KMS-11 (cell line): ENCODE measurements at regions not wholly inside any gene's neighbourhood (a gene's known extent, or its start where the extent isn't known, plus 50 kb on each side); places are given as distances from the start of the nearest gene placed in this dataset.

Experiments
- H2AFZ ChIP-seq: fragments of 200-600 bp; sonication (generic); 2 replicates; pipeline ENCODE4 v1.6.1; 2016; ENCODE audit warnings: antibody characterized with exemption, mixed run types, low read depth
- H3K27ac ChIP-seq: fragments of 200-600 bp; sonication (generic); 2 replicates; pipeline ENCODE4 v1.6.1; 2016; ENCODE audit warnings: mild to moderate bottlenecking, mixed run types
- H3K27me3 ChIP-seq: fragments of 200-600 bp; sonication (generic); 2 replicates; pipeline ENCODE4 v1.6.1; 2017; ENCODE audit warnings: mild to moderate bottlenecking, low read depth, mixed run types, moderate library complexity; ENCODE audit not compliant: insufficient read depth
- H3K36me3 ChIP-seq: fragments of 200-600 bp; sonication (generic); 2 replicates; pipeline ENCODE4 v1.6.1; 2017; ENCODE audit warnings: mild to moderate bottlenecking, mixed run types; ENCODE audit not compliant: insufficient read depth
- H3K4me1 ChIP-seq: fragments of 200-600 bp; sonication (generic); 2 replicates; pipeline ENCODE4 v1.6.1; 2016; ENCODE audit warnings: mild to moderate bottlenecking, low read depth, mixed run types; ENCODE audit not compliant: poor library complexity, severe bottlenecking
- H3K4me2 ChIP-seq: fragments of 200-600 bp; sonication (generic); 2 replicates; pipeline ENCODE4 v1.7.0; 2016; ENCODE audit warnings: mild to moderate bottlenecking, mixed run types
- H3K4me3 ChIP-seq: fragments of 200-600 bp; sonication (generic); IDR thresholded peaks from 2 replicates; pipeline ENCODE4 v1.6.1; 2017; ENCODE audit warnings: low read depth, low read length, mixed read lengths; ENCODE audit not compliant: insufficient read depth
- H3K79me2 ChIP-seq: fragments of 200-600 bp; sonication (generic); 2 replicates; pipeline ENCODE4 v1.6.1; 2016; ENCODE audit warnings: low read depth, mixed run types; ENCODE audit not compliant: insufficient read depth
- H3K9ac ChIP-seq: fragments of 200-600 bp; sonication (generic); 2 replicates; pipeline ENCODE4 v1.6.1; 2016; ENCODE audit warnings: mild to moderate bottlenecking, mixed run types
- H4K20me1 ChIP-seq: fragments of 200-600 bp; sonication (generic); 2 replicates; pipeline ENCODE4 v1.6.1; 2016; ENCODE audit warnings: mild to moderate bottlenecking, mixed run types; ENCODE audit not compliant: insufficient read depth
- CTCF ChIP-seq: fragments of 200-600 bp; sonication (generic); conservative IDR thresholded peaks from 2 replicates; pipeline ENCODE4 v1.6.1; 2017; ENCODE audit warnings: low read depth, mild to moderate bottlenecking, antibody characterized with exemption, low read length, moderate library complexity, mixed read lengths

GRCh38 chr3:104316118-104316517 lies 1050.6 kb upstream of the ALCAM start:
- Histone ChIP-seq H2AFZ (no peak overlapping the region), H3K36me3 (no peaks in the 10 kb centered on the region)
- no peak for TF ChIP-seq CTCF

DNA sequence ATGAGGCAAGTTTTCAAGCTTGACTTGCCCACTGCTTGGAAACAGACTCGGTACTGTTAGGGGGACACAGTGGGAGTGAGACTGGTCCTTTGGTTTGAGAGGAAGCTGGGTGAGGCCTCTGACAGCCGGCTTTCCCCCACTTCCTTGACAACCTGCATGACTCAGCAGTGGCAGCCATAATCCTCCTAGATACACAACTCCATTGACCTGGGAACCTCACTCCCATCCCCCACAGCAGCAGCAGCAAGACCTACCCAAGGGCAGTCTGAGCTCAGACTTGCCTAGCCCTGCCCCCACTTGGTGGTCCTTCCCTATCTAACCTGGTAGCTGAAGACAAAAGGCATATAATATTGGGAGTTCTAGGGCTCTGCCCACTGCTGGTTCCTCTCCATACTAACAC lies 1043.5 kb upstream of the ALCAM start:
- no peak for TF ChIP-seq CTCF
- H3K36me3 ChIP-seq: no peaks in the 10 kb centered on the region
- no peak overlapping the region for H2AFZ ChIP-seq
- no peak overlapping the region for H3K27ac ChIP-seq
- H3K9ac ChIP-seq: no peak overlapping the region
- H4K20me1 ChIP-seq: no peaks in the 10 kb centered on the region
- H3K79me2 ChIP-seq: no peaks in the 10 kb centered on the region
- no peaks in the 10 kb centered on the region for H3K27me3 ChIP-seq
- H3K4me3 ChIP-seq: no peak overlapping the region
- no peak overlapping the region for H3K4me2 ChIP-seq
- no peaks in the 10 kb centered on the region for H3K4me1 ChIP-seq

More at GRCh38 chr3:104316118-104316517, 1050.6 kb upstream of the ALCAM start:
- Histone ChIP-seq H3K79me2 (no peaks in the 10 kb centered on the region), H3K9ac (no peak overlapping the region), H4K20me1 (no peaks in the 10 kb centered on the region), H3K27me3 (no peaks in the 10 kb centered on the region), H3K27ac (no peak overlapping the region), H3K4me2 (no peak overlapping the region), H3K4me3 (no peak overlapping the region), H3K4me1 (no peaks in the 10 kb centered on the region)

DNA sequence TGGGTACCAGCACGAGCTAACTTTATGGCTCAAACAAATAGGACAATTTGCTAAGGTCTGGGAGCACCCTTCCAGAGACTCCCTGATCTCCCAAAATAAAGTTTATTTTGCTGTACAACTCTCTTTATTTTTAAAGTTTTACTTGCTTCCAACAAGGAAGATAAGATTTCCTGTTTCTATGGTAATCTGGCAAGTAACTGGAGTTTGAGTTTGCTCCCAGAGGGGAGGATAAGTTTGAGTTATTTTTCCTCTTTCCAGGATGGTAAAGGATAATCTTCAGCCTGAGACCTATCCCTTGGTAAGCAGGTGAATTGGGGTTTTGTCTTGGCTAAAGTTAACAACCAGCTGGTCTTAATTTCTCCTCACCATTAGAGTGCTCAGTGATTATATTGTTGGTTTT lies 1019.4 kb upstream of the ALCAM start:
- no peak overlapping the region for H3K4me3 ChIP-seq
- no peak overlapping the region for H2AFZ ChIP-seq
- H3K27ac ChIP-seq: no peak overlapping the region
- H3K79me2 ChIP-seq: no peaks in the 10 kb centered on the region
- no peaks in the 10 kb centered on the region for H3K27me3 ChIP-seq
- H3K36me3 ChIP-seq: no peaks in the 10 kb centered on the region
- no peaks in the 10 kb centered on the region for H3K4me1 ChIP-seq
- no peak overlapping the region for H3K9ac ChIP-seq
- H3K4me2 ChIP-seq: no peak overlapping the region
- TF ChIP-seq CTCF: no peak
- H4K20me1 ChIP-seq: no peaks in the 10 kb centered on the region

GRCh38 chr3:104349836-104350235 lies 1016.9 kb upstream of the ALCAM start:
- no peaks in the 10 kb centered on the region for H3K36me3 ChIP-seq
- no peak overlapping the region for H3K4me3 ChIP-seq
- TF ChIP-seq CTCF: no peak
- no peaks in the 10 kb centered on the region for H4K20me1 ChIP-seq
- no peak overlapping the region for H3K4me2 ChIP-seq
- H2AFZ ChIP-seq: no peak overlapping the region
- no peaks in the 10 kb centered on the region for H3K4me1 ChIP-seq
- no peak overlapping the region for H3K9ac ChIP-seq
- no peak overlapping the region for H3K27ac ChIP-seq
- H3K79me2 ChIP-seq: no peaks in the 10 kb centered on the region
- H3K27me3 ChIP-seq: no peaks in the 10 kb centered on the region
